ENCODE measurements at regions not wholly inside any gene's neighbourhood (a gene's known extent, or its start where the extent isn't known, plus 50 kb on each side); places are given as distances from the start of the nearest gene placed in this dataset.

GRCh38 chr15:56307180-56307579 is 58.0 kb upstream of the TEX9 start:
- TF ChIP-seq CTCF (IDR thresholded peaks at IDR 0.05; ENCODE audit: low read depth, low read length) (no peak), EZH2phosphoT487 (IDR thresholded peaks at IDR 0.05; ENCODE audit: low read depth) (no peak)
